NOMO-1 treated with dmso at 0.1 percent for 144 hours (cell line): ENCODE measurements at regions not wholly inside any gene's neighbourhood (a gene's known extent, or its start where the extent isn't known, plus 50 kb on each side); places are given as distances from the start of the nearest gene placed in this dataset.
"Not testable (repeated sequence)": the region's sequence is repeated elsewhere in the genome, so short reads cannot be mapped to it uniquely, and the experiment has no call there.

Source experiments
- DNase-seq: peaks from one replicate; lab custom pipeline; 2025; ENCODE audit not compliant: unreplicated experiment; lab: John Stamatoyannopoulos, UW

- DNase-seq = no peak
Observed at GRCh38 chr2:239663364-239663924, 262.6 kb upstream of the HDAC4 start.

GRCh38 chr2:239662413-239663120, 261.7 kb upstream of the HDAC4 start:
- no peak for DNase-seq

GRCh38 chr2:239661334-239662312, 260.8 kb upstream of the HDAC4 start:
- no peak for DNase-seq

GRCh38 chr2:239660390-239661230, 259.8 kb upstream of the HDAC4 start:
- DNase-seq = no peak

GRCh38 chr2:239657992-239658391, 257.2 kb upstream of the HDAC4 start:
- no peak for DNase-seq

GRCh38 chr2:239657236-239657635, 256.4 kb upstream of the HDAC4 start:
- DNase-seq = no peak

GRCh38 chr2:239654266-239654665, 253.4 kb upstream of the HDAC4 start:
- DNase-seq = no peak

GRCh38 chr2:239651859-239652258, 251.0 kb upstream of the HDAC4 start:
- no peak for DNase-seq

GRCh38 chr2:239650674-239651073, 249.9 kb upstream of the HDAC4 start:
- no peak for DNase-seq

- no peak for DNase-seq
Observed at GRCh38 chr2:239649309-239649708, 248.5 kb upstream of the HDAC4 start.

- DNase-seq = no peak
Observed at GRCh38 chr2:239648607-239649006, 247.8 kb upstream of the HDAC4 start.

GRCh38 chr2:239647052-239647819, 246.4 kb upstream of the HDAC4 start:
- no peak for DNase-seq

- no peak for DNase-seq
Observed at GRCh38 chr2:239646184-239646583, 245.4 kb upstream of the HDAC4 start.

- not testable (repeated sequence) for DNase-seq
Observed at GRCh38 chr2:239644594-239644993, 243.8 kb upstream of the HDAC4 start.

- no peak for DNase-seq
Observed at GRCh38 chr2:239644011-239644410, 243.2 kb upstream of the HDAC4 start.

GRCh38 chr2:239642406-239643004, 241.7 kb upstream of the HDAC4 start:
- DNase-seq = no peak

GRCh38 chr2:239641904-239642303, 241.1 kb upstream of the HDAC4 start:
- not testable (repeated sequence) for DNase-seq

GRCh38 chr2:239640676-239641578, 240.1 kb upstream of the HDAC4 start:
- DNase-seq = no peak

GRCh38 chr2:239640210-239640609, 239.4 kb upstream of the HDAC4 start:
- DNase-seq = no peak
